ENCODE measurements at regions not wholly inside any gene's neighbourhood (a gene's known extent, or its start where the extent isn't known, plus 50 kb on each side); places are given as distances from the start of the nearest gene placed in this dataset.

- no peaks in the 10 kb centered on the region for H3K27me3 ChIP-seq (ENCODE audit: control insufficient read depth, insufficient read depth, low read length)
- no peaks in the 10 kb centered on the region for H3K36me3 ChIP-seq (ENCODE audit: control insufficient read depth, insufficient read depth, low read length)
- peaks cover 6 to 37% of the 10 kb centered on the region in 2 donors for H3K27me3 Mint-ChIP-seq (ENCODE audit: low read depth in 2 of 2)
- peaks cover 6 to 7% of the 10 kb centered on the region in 2 donors for H3K4me1 Mint-ChIP-seq
- peak in 1 of 2 donors; percentile 7 for DNase-seq
- H3K4me3 Mint-ChIP-seq: no peak overlapping the region
- 86% methylated on average over 3 of the region's 3 CpGs for WGBS (ENCODE audit: insufficient coverage)
- no peak for ATAC-seq
- H3K36me3 Mint-ChIP-seq: no peaks in the 10 kb centered on the region
- no peak overlapping the region for H3K27ac Mint-ChIP-seq
- TF ChIP-seq, protein P1, sequence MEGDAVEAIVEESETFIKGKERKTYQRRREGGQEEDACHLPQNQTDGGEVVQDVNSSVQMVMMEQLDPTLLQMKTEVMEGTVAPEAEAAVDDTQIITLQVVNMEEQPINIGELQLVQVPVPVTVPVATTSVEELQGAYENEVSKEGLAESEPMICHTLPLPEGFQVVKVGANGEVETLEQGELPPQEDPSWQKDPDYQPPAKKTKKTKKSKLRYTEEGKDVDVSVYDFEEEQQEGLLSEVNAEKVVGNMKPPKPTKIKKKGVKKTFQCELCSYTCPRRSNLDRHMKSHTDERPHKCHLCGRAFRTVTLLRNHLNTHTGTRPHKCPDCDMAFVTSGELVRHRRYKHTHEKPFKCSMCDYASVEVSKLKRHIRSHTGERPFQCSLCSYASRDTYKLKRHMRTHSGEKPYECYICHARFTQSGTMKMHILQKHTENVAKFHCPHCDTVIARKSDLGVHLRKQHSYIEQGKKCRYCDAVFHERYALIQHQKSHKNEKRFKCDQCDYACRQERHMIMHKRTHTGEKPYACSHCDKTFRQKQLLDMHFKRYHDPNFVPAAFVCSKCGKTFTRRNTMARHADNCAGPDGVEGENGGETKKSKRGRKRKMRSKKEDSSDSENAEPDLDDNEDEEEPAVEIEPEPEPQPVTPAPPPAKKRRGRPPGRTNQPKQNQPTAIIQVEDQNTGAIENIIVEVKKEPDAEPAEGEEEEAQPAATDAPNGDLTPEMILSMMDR (IDR thresholded peaks at IDR 0.05): no peak
- intact Hi-C loops (cut with micrococcal nuclease): no loop called here
- no peak overlapping the region for H3K4me3 ChIP-seq (ENCODE audit: low read length)
- H3K9me3 ChIP-seq (ENCODE audit: control insufficient read depth, insufficient read depth, low read length): no peaks in the 10 kb centered on the region
- no peak overlapping the region for H3K27ac ChIP-seq (ENCODE audit: low read length)
- H3K4me1 ChIP-seq (ENCODE audit: control insufficient read depth, insufficient read depth, low read length): peaks cover 6% of the 10 kb centered on the region
- H3K9me3 Mint-ChIP-seq: no peaks in the 10 kb centered on the region
Observed at GRCh38 chr20:24762371-24762770, 186.7 kb upstream of the CST7 start.

DNA sequence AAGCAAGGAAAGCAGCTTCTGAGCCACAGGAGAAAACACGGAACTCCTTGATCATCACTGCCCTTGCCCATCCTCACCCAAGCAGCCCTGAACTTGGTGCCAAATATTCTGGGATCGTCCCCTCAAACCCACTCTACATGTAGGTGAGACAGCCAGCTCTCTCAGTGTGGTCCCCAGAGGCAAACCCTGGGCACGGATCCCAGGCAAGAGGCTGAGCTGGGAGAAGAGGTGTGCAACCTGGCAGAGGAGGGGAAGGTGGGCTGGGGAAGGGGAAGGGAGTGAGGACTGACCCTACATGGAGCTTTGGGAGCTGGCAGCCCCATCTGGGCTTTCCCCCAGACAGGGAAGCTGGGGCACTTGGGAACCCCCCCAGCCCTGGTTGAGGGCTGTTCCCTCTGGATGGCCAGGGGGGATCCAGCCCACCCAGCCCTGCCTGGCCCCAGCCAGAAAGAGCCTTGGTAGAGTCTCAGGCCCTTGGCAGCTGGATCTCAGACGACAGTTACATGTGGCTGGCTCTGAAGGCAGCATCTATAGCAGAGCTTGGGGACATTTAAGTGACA lies 186.2 kb upstream of the CST7 start:
- H3K27ac Mint-ChIP-seq: no peak overlapping the region
- no peaks in the 10 kb centered on the region for H3K9me3 ChIP-seq (ENCODE audit: control insufficient read depth, insufficient read depth, low read length)
- WGBS (ENCODE audit: insufficient coverage): 78% methylated on average over 4 of the region's 4 CpGs
- H3K4me3 Mint-ChIP-seq: no peak overlapping the region
- peaks cover 6% of the 10 kb centered on the region for H3K4me1 ChIP-seq (ENCODE audit: control insufficient read depth, insufficient read depth, low read length)
- intact Hi-C loops (cut with micrococcal nuclease): no loop called here
- no peak overlapping the region for H3K4me3 ChIP-seq (ENCODE audit: low read length)
- H3K9me3 Mint-ChIP-seq: no peaks in the 10 kb centered on the region
- no peaks in the 10 kb centered on the region for H3K36me3 ChIP-seq (ENCODE audit: control insufficient read depth, insufficient read depth, low read length)
- H3K27ac ChIP-seq (ENCODE audit: low read length): no peak overlapping the region
- H3K27me3 Mint-ChIP-seq (ENCODE audit: low read depth in 2 of 2): peaks cover 6 to 36% of the 10 kb centered on the region in 2 donors
- H3K4me1 Mint-ChIP-seq: peaks cover 6 to 7% of the 10 kb centered on the region in 2 donors
- DNase-seq (no peak), ATAC-seq (no peak)
- TF ChIP-seq, protein P1 (IDR thresholded peaks at IDR 0.05): no peak
- no peaks in the 10 kb centered on the region for H3K36me3 Mint-ChIP-seq
- H3K27me3 ChIP-seq (ENCODE audit: control insufficient read depth, insufficient read depth, low read length): no peaks in the 10 kb centered on the region

DNA sequence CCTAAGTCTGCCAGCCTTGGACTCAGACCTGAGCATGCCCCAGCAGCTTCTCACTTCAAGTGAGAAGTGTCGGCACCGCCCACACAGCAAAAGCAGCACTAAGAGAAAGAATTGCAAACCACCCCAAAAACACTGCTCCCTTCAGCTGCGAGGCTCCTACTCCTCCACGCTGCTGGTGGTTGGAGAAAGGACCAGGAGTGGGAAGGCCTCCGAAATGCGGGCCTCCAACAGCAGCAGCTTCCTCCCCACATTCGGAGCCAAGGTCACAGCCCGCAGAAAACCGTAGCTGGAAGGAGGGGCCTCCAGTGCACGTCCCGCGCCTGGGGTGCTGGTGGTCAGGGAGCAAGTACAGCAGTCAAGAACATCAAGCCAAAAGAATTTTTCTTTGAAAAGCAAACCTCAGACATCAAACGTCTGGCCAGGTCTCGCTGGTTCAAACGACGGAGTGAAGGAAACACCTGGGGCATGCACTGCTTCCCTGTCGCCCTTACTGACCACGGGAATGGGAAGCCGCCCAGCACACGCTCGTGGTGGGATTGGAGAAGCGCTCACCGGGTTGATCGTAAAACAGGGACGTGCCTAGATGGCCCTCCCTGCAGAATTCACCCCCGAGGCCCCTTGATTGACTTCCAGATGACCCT lies 185.6 kb upstream of the CST7 start:
- Histone ChIP-seq H3K4me1 (ENCODE audit: control insufficient read depth, insufficient read depth, low read length) (peaks cover 6% of the 10 kb centered on the region), H3K36me3 (ENCODE audit: control insufficient read depth, insufficient read depth, low read length) (no peaks in the 10 kb centered on the region), H3K27ac (ENCODE audit: low read length) (no peak overlapping the region), H3K9me3 (ENCODE audit: control insufficient read depth, insufficient read depth, low read length) (no peaks in the 10 kb centered on the region), H3K4me3 (ENCODE audit: low read length) (no peak overlapping the region), H3K27me3 (ENCODE audit: control insufficient read depth, insufficient read depth, low read length) (no peaks in the 10 kb centered on the region)
- intact Hi-C loops (cut with micrococcal nuclease): no loop called here
- 13% methylated on average over 24 of the region's 26 CpGs for WGBS (ENCODE audit: insufficient coverage)
- peak overlapping the region in 1 of 2 donors; percentile 27 for H3K27ac Mint-ChIP-seq
- DNase-seq: no peak
- TF ChIP-seq, protein P1 (IDR thresholded peaks at IDR 0.05): no peak
- H3K4me1 Mint-ChIP-seq: peaks cover 6 to 7% of the 10 kb centered on the region in 2 donors
- peak in 1 of 3 donors; percentile 48 for ATAC-seq
- H3K27me3 Mint-ChIP-seq (ENCODE audit: low read depth in 2 of 2): peaks cover 6 to 29% of the 10 kb centered on the region in 2 donors
- H3K4me3 Mint-ChIP-seq: no peak overlapping the region
- H3K36me3 Mint-ChIP-seq: no peaks in the 10 kb centered on the region
- no peaks in the 10 kb centered on the region for H3K9me3 Mint-ChIP-seq
